ENCODE measurements at regions not wholly inside any gene's neighbourhood (a gene's known extent, or its start where the extent isn't known, plus 50 kb on each side); places are given as distances from the start of the nearest gene placed in this dataset.
"Not testable (repeated sequence)": the region's sequence is repeated elsewhere in the genome, so short reads cannot be mapped to it uniquely, and the experiment has no call there.

DNA sequence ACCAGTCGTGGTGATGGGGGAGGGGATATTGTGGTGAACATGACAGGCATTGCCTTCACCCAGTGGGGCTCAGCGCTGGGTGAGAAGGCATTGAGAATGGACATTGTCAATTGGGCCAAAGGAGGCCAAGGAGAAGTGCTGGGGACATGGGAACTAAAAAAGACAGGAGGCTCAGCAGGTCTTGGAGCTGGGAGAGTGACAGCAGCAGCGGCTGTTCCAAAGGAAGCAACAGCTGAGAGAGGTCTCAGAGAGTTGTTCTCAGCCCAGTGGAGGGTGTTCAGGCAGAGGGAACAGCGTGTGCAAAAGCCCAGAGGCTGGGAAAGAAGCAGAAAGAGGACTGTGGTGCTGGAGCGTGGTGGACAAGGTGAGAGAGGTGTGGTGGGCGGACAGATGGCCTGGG lies 56.6 kb upstream of the ASNS start:
- FAIRE-seq; DNase-seq (ENCODE audit: insufficient read length, low spot score): not testable (repeated sequence)

DNA sequence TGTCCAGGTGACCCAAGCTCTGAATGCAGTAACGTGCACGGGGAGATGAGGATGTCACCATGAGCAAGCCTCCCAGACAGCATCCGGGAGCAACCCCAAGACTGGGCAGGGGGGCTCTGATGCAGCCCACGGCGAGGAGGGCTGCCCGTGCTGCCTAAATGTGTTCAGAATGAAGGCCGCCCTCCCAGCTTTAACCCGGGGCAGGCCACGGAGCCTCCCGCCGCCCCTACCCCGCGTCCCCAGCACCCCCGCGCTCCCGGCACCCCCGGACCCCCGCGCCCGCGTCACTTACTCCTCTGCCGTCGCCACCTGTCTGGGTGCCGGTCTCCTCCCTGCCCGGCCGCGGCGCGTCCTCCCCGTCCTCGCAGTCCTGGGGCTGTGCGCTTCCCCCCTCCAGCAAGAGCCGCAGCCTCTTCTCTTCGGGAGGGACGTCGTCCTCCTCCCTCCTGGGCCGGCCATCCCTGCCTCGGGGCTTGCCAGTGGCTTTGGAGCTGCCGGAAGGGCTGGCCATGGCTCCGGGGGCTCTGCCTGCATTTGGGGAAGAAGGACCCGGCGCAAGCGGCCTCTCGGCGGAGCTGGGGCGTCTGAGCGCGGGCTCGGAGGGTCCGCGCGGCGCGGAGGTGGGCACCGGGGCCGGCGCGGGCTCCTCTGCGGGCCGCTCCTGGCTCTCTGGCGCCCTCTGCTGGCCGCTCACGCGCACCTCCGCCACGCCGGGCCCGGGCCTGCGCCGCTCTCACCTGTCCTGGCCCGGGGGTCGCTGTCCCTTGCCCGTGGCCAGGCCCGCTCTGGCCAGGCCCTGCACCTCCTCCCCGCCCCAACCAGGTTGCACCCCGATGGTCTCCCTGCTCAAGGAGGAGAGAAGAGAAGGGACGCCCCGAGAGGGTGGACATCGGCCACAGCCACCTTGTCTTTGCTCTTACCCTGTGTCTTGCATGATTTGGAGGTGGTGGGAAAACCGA lies 55.9 kb upstream of the ASNS start:
- FAIRE-seq, result not testable (repeated sequence)
- peak; percentile 43 for DNase-seq (ENCODE audit: insufficient read length, low spot score)

Data from H54 (cell line).